ENCODE measurements at regions not wholly inside any gene's neighbourhood (a gene's known extent, or its start where the extent isn't known, plus 50 kb on each side); places are given as distances from the start of the nearest gene placed in this dataset.

- Histone ChIP-seq H3K4me3 (ENCODE audit: low read depth, low read length) (no peak overlapping the region), H3K9me3 (no peaks in the 10 kb centered on the region; the same call in 1 of the 2 replicates), H3K36me3 (ENCODE audit: control insufficient read depth, insufficient read depth, low read length) (no peaks in the 10 kb centered on the region), H3K27me3 (replicated peaks; ENCODE audit: control insufficient read depth, insufficient read depth, low read length) (no peaks in the 10 kb centered on the region), H3K4me1 (peaks cover 17% of the 10 kb centered on the region)
- Mint-ChIP-seq H3K9me3 (ENCODE audit: unreplicated experiment) (no peaks in the 10 kb centered on the region), H3K27me3 (ENCODE audit: insufficient read depth, unreplicated experiment) (no peaks in the 10 kb centered on the region), H3K27ac (ENCODE audit: unreplicated experiment) (no peak overlapping the region), H3K36me3 (ENCODE audit: insufficient read depth, unreplicated experiment) (no peaks in the 10 kb centered on the region), H3K4me3 (ENCODE audit: unreplicated experiment) (no peak overlapping the region), H3K4me1 (ENCODE audit: low read depth, unreplicated experiment) (peaks cover 9% of the 10 kb centered on the region)
- POLR2A ChIA-PET, result no interaction called here
- no peak for TF ChIP-seq CTCF (IDR thresholded peaks at IDR 0.05; ENCODE audit: insufficient read depth in 1 of 2, low read depth in 1 of 2, low read length in 1 of 2, severe bottlenecking in 1 of 2, unreplicated experiment in 1 of 2)
- no TSS peak for BruUV-seq (replicated peaks)
- no peak for DNase-seq
- CTCF ChIA-PET, result no interaction called here
- intact Hi-C loops (cut with micrococcal nuclease; ENCODE audit: unreplicated experiment), result no loop called here
These were observed 145.9 kb upstream of the ZNF608 start for GRCh38 chr5:124892185-124892848.

GRCh38 chr5:124894541-124894940 is 148.1 kb upstream of the ZNF608 start:
- ChIA-PET POLR2A (no interaction called here), CTCF (no interaction called here)
- Histone ChIP-seq H3K36me3 (ENCODE audit: control insufficient read depth, insufficient read depth, low read length) (no peaks in the 10 kb centered on the region), H3K27me3 (replicated peaks; ENCODE audit: control insufficient read depth, insufficient read depth, low read length) (no peaks in the 10 kb centered on the region), H3K9me3 (no peaks in the 10 kb centered on the region; the same call in 1 of the 2 replicates), H3K4me3 (ENCODE audit: low read depth, low read length) (no peak overlapping the region), H3K4me1 (no peaks in the 10 kb centered on the region)
- no peak overlapping the region for H3K27ac Mint-ChIP-seq (ENCODE audit: unreplicated experiment)
- no peaks in the 10 kb centered on the region for H3K36me3 Mint-ChIP-seq (ENCODE audit: insufficient read depth, unreplicated experiment)
- no TSS peak for BruUV-seq (replicated peaks)
- intact Hi-C loops (cut with micrococcal nuclease; ENCODE audit: unreplicated experiment), result no loop called here
- no peaks in the 10 kb centered on the region for H3K4me1 Mint-ChIP-seq (ENCODE audit: low read depth, unreplicated experiment)
- no peaks in the 10 kb centered on the region for H3K9me3 Mint-ChIP-seq (ENCODE audit: unreplicated experiment)
- no peak for DNase-seq
- H3K4me3 Mint-ChIP-seq (ENCODE audit: unreplicated experiment), result no peak overlapping the region
- TF ChIP-seq CTCF (IDR thresholded peaks at IDR 0.05; ENCODE audit: insufficient read depth in 1 of 2, low read depth in 1 of 2, low read length in 1 of 2, severe bottlenecking in 1 of 2, unreplicated experiment in 1 of 2), result no peak
- H3K27me3 Mint-ChIP-seq (ENCODE audit: insufficient read depth, unreplicated experiment), result no peaks in the 10 kb centered on the region

GRCh38 chr5:124895236-124895635 is 148.8 kb upstream of the ZNF608 start:
- intact Hi-C loops (cut with micrococcal nuclease; ENCODE audit: unreplicated experiment), result no loop called here
- Mint-ChIP-seq H3K4me1 (ENCODE audit: low read depth, unreplicated experiment) (no peaks in the 10 kb centered on the region), H3K4me3 (ENCODE audit: unreplicated experiment) (no peak overlapping the region), H3K9me3 (ENCODE audit: unreplicated experiment) (no peaks in the 10 kb centered on the region), H3K36me3 (ENCODE audit: insufficient read depth, unreplicated experiment) (no peaks in the 10 kb centered on the region), H3K27ac (ENCODE audit: unreplicated experiment) (no peak overlapping the region), H3K27me3 (ENCODE audit: insufficient read depth, unreplicated experiment) (no peaks in the 10 kb centered on the region)
- DNase-seq, result no peak
- H3K36me3 ChIP-seq (ENCODE audit: control insufficient read depth, insufficient read depth, low read length), result no peaks in the 10 kb centered on the region
- ChIA-PET POLR2A (no interaction called here), CTCF (no interaction called here)
- no peaks in the 10 kb centered on the region for H3K4me1 ChIP-seq
- BruUV-seq (replicated peaks), result no TSS peak
- H3K4me3 ChIP-seq (ENCODE audit: low read depth, low read length), result no peak overlapping the region
- no peak for TF ChIP-seq CTCF (IDR thresholded peaks at IDR 0.05; ENCODE audit: insufficient read depth in 1 of 2, low read depth in 1 of 2, low read length in 1 of 2, severe bottlenecking in 1 of 2, unreplicated experiment in 1 of 2)
- no peaks in the 10 kb centered on the region for H3K27me3 ChIP-seq (replicated peaks; ENCODE audit: control insufficient read depth, insufficient read depth, low read length)
- H3K9me3 ChIP-seq, result no peaks in the 10 kb centered on the region; the same call in 1 of the 2 replicates
